Endothelial cell of umbilical vein (primary cell): ENCODE measurements at regions not wholly inside any gene's neighbourhood (a gene's known extent, or its start where the extent isn't known, plus 50 kb on each side); places are given as distances from the start of the nearest gene placed in this dataset.

Source experiments
- BruUV-seq: library from RNA; stranded (reverse); fragments of 400-500 nt; replicated peaks from 2 replicates; lab custom pipeline; 2021; lab: Mats Ljungman, UMichigan
- CTCF ChIA-PET: fragments of 300-600, 350-600 bp; sonication (Branson Sonifier 250); formaldehyde crosslinking; loops from one replicate; lab custom pipeline; 2021; ENCODE audit warnings: antibody characterized with exemption, inconsistent platforms; lab: Charles Lee
- POLR2A ChIA-PET: fragments of 300-600, 350-600 bp; sonication (Branson Sonifier 250); formaldehyde crosslinking; loops from one replicate; lab custom pipeline; 2021; ENCODE audit warnings: antibody characterized with exemption, inconsistent platforms; lab: Charles Lee
- DNase-seq: peaks from one replicate; pipeline ENCODE4 v3.0.0-alpha.2; 2011; ENCODE audit warnings: low read depth, low spot score
- FAIRE-seq: peaks from 2 replicates; lab custom pipeline; 2011; peaks lifted over from hg19 to GRCh38; lab: Jason Lieb, UNC
- H2AFZ ChIP-seq: 2 replicates; pipeline ENCODE4 v1.6.0; 2012; ENCODE audit warnings: low read depth, low read length, control low read depth, inconsistent platforms
- H3K27ac ChIP-seq: 2 replicates; pipeline ENCODE4 v1.5.1; 2011; ENCODE audit warnings: low read depth, mild to moderate bottlenecking, control low read depth, low read length, moderate library complexity; ENCODE audit not compliant: insufficient read depth
- H3K27me3 ChIP-seq, 2 experiments: 2 replicates each; pipeline versions ENCODE4 v1.6.0 to v1.6.1; 2011; ENCODE audit warnings: low read length in 2 of 2, mixed read lengths in 1 of 2; ENCODE audit not compliant: control insufficient read depth in 2 of 2, insufficient read depth in 2 of 2
- H3K36me3 ChIP-seq, 2 experiments: 2 replicates in 1 of 2; 3 replicates in 1 of 2; pipeline ENCODE4 v1.5.1; 2011; ENCODE audit warnings: low read length in 2 of 2, mild to moderate bottlenecking in 1 of 2, moderate library complexity in 1 of 2; ENCODE audit not compliant: control insufficient read depth in 2 of 2, insufficient read depth in 2 of 2; ENCODE audit errors: extremely low read depth in 1 of 2
- H3K4me1 ChIP-seq: 3 replicates; pipeline ENCODE4 v1.5.1; 2011; ENCODE audit warnings: mild to moderate bottlenecking, low read length; ENCODE audit not compliant: control insufficient read depth, insufficient read depth; ENCODE audit errors: extremely low read depth
- H3K4me2 ChIP-seq: 2 replicates; pipeline ENCODE4 v1.6.1; 2011; ENCODE audit warnings: low read length, control low read depth, mixed read lengths; ENCODE audit not compliant: insufficient read depth
- H3K4me3 ChIP-seq, 3 experiments: fragments of 200-600 bp in 1 of 3; sonication (generic), shearing (Covaris generic) in 1 of 3; replicated peaks in 1 of 3; 2 replicates each; pipeline ENCODE4 v1.5.1; 2011 to 2016; ENCODE audit warnings: control low read depth in 3 of 3, low read length in 3 of 3, mild to moderate bottlenecking in 2 of 3, inconsistent platforms in 1 of 3, low read depth in 1 of 3, moderate library complexity in 1 of 3; ENCODE audit not compliant: insufficient read depth in 1 of 3
- H3K79me2 ChIP-seq: 2 replicates; pipeline ENCODE4 v1.6.0; 2012; ENCODE audit warnings: low read length, inconsistent platforms; ENCODE audit not compliant: control insufficient read depth, insufficient read depth
- H3K9ac ChIP-seq: replicated peaks from 2 replicates; pipeline ENCODE3; 2011; ENCODE audit warnings: low read length, control low read depth; ENCODE audit not compliant: insufficient read depth; ENCODE audit errors: extremely low read depth
- H3K9me1 ChIP-seq: replicated peaks from 3 replicates; pipeline ENCODE4 v1.6.0; 2011; ENCODE audit warnings: mild to moderate bottlenecking, low read length; ENCODE audit not compliant: control insufficient read depth, insufficient read depth; ENCODE audit errors: extremely low read depth
- H3K9me3 ChIP-seq: replicated peaks from 2 replicates; pipeline ENCODE4 v1.5.1; 2012; ENCODE audit warnings: low read length, inconsistent platforms; ENCODE audit not compliant: control insufficient read depth, insufficient read depth
- H4K20me1 ChIP-seq: replicated peaks from 2 replicates; pipeline ENCODE3; 2011; ENCODE audit warnings: mild to moderate bottlenecking, low read length; ENCODE audit not compliant: control insufficient read depth, insufficient read depth; ENCODE audit errors: extremely low read depth
- EZH2 ChIP-seq: IDR thresholded peaks from 2 replicates; pipeline ENCODE4 v1.6.1; 2012; ENCODE audit warnings: borderline replicate concordance, low read depth, mild to moderate bottlenecking, moderate library complexity, low read length, inconsistent platforms; ENCODE audit not compliant: severe bottlenecking
- FOS ChIP-seq: IDR thresholded peaks from 2 replicates; pipeline ENCODE4 v1.6.1; 2011; ENCODE audit warnings: mild to moderate bottlenecking, low read length, moderate library complexity, borderline replicate concordance; ENCODE audit not compliant: insufficient read depth
- GATA2 ChIP-seq: IDR thresholded peaks from 2 replicates; pipeline ENCODE4 v1.7.0; 2011; ENCODE audit warnings: low read depth, mild to moderate bottlenecking, moderate library complexity, mixed read lengths, low read length; ENCODE audit not compliant: insufficient read length, insufficient read depth
- JUN ChIP-seq: IDR thresholded peaks from 2 replicates; pipeline ENCODE4 v1.6.1; 2011; ENCODE audit warnings: borderline replicate concordance, low read depth; ENCODE audit not compliant: insufficient read length, insufficient read depth
- MAX ChIP-seq: IDR thresholded peaks from 2 replicates; pipeline ENCODE4 v1.6.1; 2011; ENCODE audit not compliant: insufficient read depth, insufficient read length
- MYC ChIP-seq: IDR thresholded peaks from one replicate; pipeline ENCODE4 v1.6.1; 2011; ENCODE audit warnings: mild to moderate bottlenecking, low read depth, low read length
- POLR2A ChIP-seq: IDR thresholded peaks from 2 replicates; pipeline ENCODE4 v1.6.1; 2012; ENCODE audit warnings: low read depth, mild to moderate bottlenecking, control low read depth, low read length
- POLR2AphosphoS5 ChIP-seq: IDR thresholded peaks from 2 replicates; pipeline ENCODE4 v1.6.1; 2012; ENCODE audit warnings: low read depth, mild to moderate bottlenecking, control low read depth, low read length, moderate library complexity; ENCODE audit not compliant: insufficient read depth
- dilution Hi-C: fragments of 300-500 bp; cut with MboI; formaldehyde crosslinking; loops from one replicate; pipeline ENCODE4 v1.15.0; 2019; ENCODE audit warnings: low sequenced_read_pairs; ENCODE audit not compliant: extremely low pct_ligation_motif_present
- intact Hi-C: fragments of 100-400 bp; cut with micrococcal nuclease; formaldehyde crosslinking; loops from one replicate; pipeline ENCODE4 v1.10.0; 2022
- TF ChIP-seq, protein P1 (sequence below), 2 donors: IDR thresholded peaks; 1 replicate in 1 of 2; 2 replicates in 1 of 2; pipeline ENCODE4 v1.5.1; 2011; ENCODE audit warnings: low read length in 2 of 2, mild to moderate bottlenecking in 2 of 2, moderate library complexity in 2 of 2, control low read depth in 1 of 2, inconsistent platforms in 1 of 2, low read depth in 1 of 2; ENCODE audit not compliant: insufficient read depth in 1 of 2; ENCODE audit errors: extremely low read depth in 1 of 2

DNA sequence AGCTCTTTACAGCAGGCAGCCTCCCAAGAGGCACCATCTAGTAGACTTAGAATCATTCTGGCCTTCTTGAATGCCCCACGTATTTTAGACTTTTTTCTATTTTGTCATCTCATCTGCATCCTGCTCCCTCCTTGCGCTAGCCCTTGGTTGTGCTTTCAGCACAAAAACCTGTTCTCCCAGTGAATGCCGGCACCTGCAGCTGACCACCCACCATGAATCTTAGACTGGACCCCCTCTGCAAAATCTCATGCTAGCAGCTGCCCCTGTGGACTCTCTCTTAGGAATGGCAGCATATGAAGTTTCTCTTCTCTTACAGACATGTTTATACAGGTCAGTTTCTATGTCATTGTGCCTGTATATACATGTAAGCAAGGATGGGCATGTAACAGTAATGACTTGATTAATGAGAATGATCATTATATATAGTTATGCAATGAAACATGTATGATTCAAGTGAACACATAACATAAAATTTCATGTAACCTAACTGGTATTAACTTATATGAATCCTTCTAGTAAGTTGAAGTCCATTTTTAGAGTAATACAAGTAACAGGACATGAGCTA is 159.8 kb downstream of the SUCLG1 start:
- Histone ChIP-seq H3K4me1 (no peaks in the 10 kb centered on the region), H3K9ac (no peak overlapping the region), H3K9me1 (no peaks in the 10 kb centered on the region), H3K4me3 (no peak overlapping the region), H4K20me1 (no peaks in the 10 kb centered on the region), H3K27me3 (no peaks in the 10 kb centered on the region), H2AFZ (no peak overlapping the region), H3K9me3 (no peaks in the 10 kb centered on the region), H3K4me2 (no peak overlapping the region), H3K27ac (no peak overlapping the region), H3K79me2 (no peaks in the 10 kb centered on the region), H3K36me3 (no peaks in the 10 kb centered on the region)
- FAIRE-seq (no peak), DNase-seq (no peak)
- ChIA-PET CTCF (no interaction called here), POLR2A (no interaction called here)
- no TSS peak for BruUV-seq
- TF ChIP-seq FOS = no peak
- no peak for TF ChIP-seq GATA2
- TF ChIP-seq MYC = no peak
- TF ChIP-seq JUN = no peak
- no peak for TF ChIP-seq MAX
- TF ChIP-seq POLR2A = no peak
- TF ChIP-seq EZH2 = no peak
- TF ChIP-seq, protein P1, sequence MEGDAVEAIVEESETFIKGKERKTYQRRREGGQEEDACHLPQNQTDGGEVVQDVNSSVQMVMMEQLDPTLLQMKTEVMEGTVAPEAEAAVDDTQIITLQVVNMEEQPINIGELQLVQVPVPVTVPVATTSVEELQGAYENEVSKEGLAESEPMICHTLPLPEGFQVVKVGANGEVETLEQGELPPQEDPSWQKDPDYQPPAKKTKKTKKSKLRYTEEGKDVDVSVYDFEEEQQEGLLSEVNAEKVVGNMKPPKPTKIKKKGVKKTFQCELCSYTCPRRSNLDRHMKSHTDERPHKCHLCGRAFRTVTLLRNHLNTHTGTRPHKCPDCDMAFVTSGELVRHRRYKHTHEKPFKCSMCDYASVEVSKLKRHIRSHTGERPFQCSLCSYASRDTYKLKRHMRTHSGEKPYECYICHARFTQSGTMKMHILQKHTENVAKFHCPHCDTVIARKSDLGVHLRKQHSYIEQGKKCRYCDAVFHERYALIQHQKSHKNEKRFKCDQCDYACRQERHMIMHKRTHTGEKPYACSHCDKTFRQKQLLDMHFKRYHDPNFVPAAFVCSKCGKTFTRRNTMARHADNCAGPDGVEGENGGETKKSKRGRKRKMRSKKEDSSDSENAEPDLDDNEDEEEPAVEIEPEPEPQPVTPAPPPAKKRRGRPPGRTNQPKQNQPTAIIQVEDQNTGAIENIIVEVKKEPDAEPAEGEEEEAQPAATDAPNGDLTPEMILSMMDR (IDR thresholded peaks at IDR 0.05; ENCODE audit: extremely low read depth in 1 of 2, insufficient read depth in 1 of 2, low read depth in 1 of 2, low read length in 2 of 2) = no peak
- no peak for TF ChIP-seq POLR2AphosphoS5
- intact Hi-C loops (no loop called here), dilution Hi-C loops (no loop called here)
